ENCODE measurements at regions not wholly inside any gene's neighbourhood (a gene's known extent, or its start where the extent isn't known, plus 50 kb on each side); places are given as distances from the start of the nearest gene placed in this dataset.

- no peak for TF ChIP-seq CTCF (IDR thresholded peaks at IDR 0.05)
- TF ChIP-seq POLR2A (IDR thresholded peaks at IDR 0.05): no peak
- TF ChIP-seq EP300 (IDR thresholded peaks at IDR 0.05; ENCODE audit: low read depth): no peak
- TF ChIP-seq POLR2AphosphoS5 (IDR thresholded peaks at IDR 0.05): no peak
Observed at GRCh38 chr2:138445227-138445626, 56.3 kb upstream of the SPOPL start.

All from transverse colon (tissue), 4 donors.